SK-N-SH (cell line): ENCODE measurements at regions not wholly inside any gene's neighbourhood (a gene's known extent, or its start where the extent isn't known, plus 50 kb on each side); places are given as distances from the start of the nearest gene placed in this dataset.

ENCODE experiments used
- CTCF ChIA-PET: fragments of 300-600, 350-600 bp; formaldehyde crosslinking; extraction: SDS; loops from one replicate; lab custom pipeline; 2021; lab: Yijun Ruan, JAX
- POLR2A ChIA-PET: fragments of 350-600 bp; sonication (Branson Sonifier 250); formaldehyde crosslinking; extraction: SDS; loops from one replicate; lab custom pipeline; 2020; ENCODE audit warnings: antibody characterized with exemption, inconsistent platforms; lab: Yijun Ruan, JAX
- DNase-seq: peaks from one replicate; pipeline ENCODE4 v3.0.0; 2012
- H2AFZ ChIP-seq: fragments of 200-600 bp; sonication (generic); 2 replicates; pipeline ENCODE4 v1.8.1; 2016; ENCODE audit warnings: antibody characterized with exemption, mild to moderate bottlenecking, low read depth
- H3F3A ChIP-seq: fragments of 200-600 bp; sonication (generic); replicated peaks from 2 replicates; pipeline ENCODE3; 2016; ENCODE audit warnings: antibody characterized with exemption, mild to moderate bottlenecking; ENCODE audit not compliant: insufficient read depth
- H3K27ac ChIP-seq, 2 experiments: fragments of 200-500 bp in 1 of 2; fragments of 200-600 bp in 1 of 2; sonication (Bioruptor generic) in 1 of 2; sonication (generic), shearing (Covaris generic) in 1 of 2; 2 replicates each; pipeline versions ENCODE4 v1.5.1 to v1.6.1; 2014 to 2016; ENCODE audit warnings: low read depth in 2 of 2, inconsistent platforms in 1 of 2, low read length in 1 of 2, mild to moderate bottlenecking in 1 of 2, mixed read lengths in 1 of 2
- H3K27me3 ChIP-seq: fragments of 200-600 bp; sonication (generic), shearing (Covaris generic); 2 replicates; pipeline ENCODE4 v1.6.1; 2016; ENCODE audit warnings: mixed run types; ENCODE audit not compliant: insufficient read depth
- H3K36me3 ChIP-seq, 2 experiments: fragments of 200-500 bp in 1 of 2; fragments of 200-600 bp in 1 of 2; sonication (Bioruptor generic) in 1 of 2; sonication (generic) in 1 of 2; replicated peaks in 1 of 2; 2 replicates each; pipeline versions ENCODE3 to v1.5.1; 2014 to 2016; ENCODE audit warnings: low read length in 1 of 2, mild to moderate bottlenecking in 1 of 2; ENCODE audit not compliant: insufficient read depth in 2 of 2, control insufficient read depth in 1 of 2
- H3K4me1 ChIP-seq, 2 experiments: fragments of 200-500 bp in 1 of 2; fragments of 200-600 bp in 1 of 2; sonication (Bioruptor generic) in 1 of 2; sonication (generic), shearing (Covaris generic) in 1 of 2; 2 replicates each; pipeline versions ENCODE4 v1.5.1 to v1.6.1; 2014 to 2016; ENCODE audit warnings: low read depth in 1 of 2, low read length in 1 of 2, mixed run types in 1 of 2; ENCODE audit not compliant: insufficient read depth in 2 of 2, control insufficient read depth in 1 of 2
- H3K4me2 ChIP-seq: fragments of 200-600 bp; sonication (generic), shearing (Covaris generic); 2 replicates; pipeline ENCODE4 v1.6.1; 2017; ENCODE audit warnings: mixed run types
- H3K4me3 ChIP-seq, 2 experiments: fragments of 200-500 bp in 1 of 2; fragments of 200-600 bp in 1 of 2; sonication (Bioruptor generic) in 1 of 2; sonication (generic), shearing (Covaris generic) in 1 of 2; 2 replicates each; pipeline versions ENCODE4 v1.5.1 to v1.8.1; 2014 to 2016; ENCODE audit warnings: low read depth in 2 of 2, inconsistent platforms in 1 of 2, low read length in 1 of 2, mild to moderate bottlenecking in 1 of 2, mixed read lengths in 1 of 2, moderate library complexity in 1 of 2
- H3K79me2 ChIP-seq: fragments of 200-600 bp; sonication (generic); 2 replicates; pipeline ENCODE4 v1.8.1; 2017; ENCODE audit warnings: mild to moderate bottlenecking; ENCODE audit not compliant: insufficient read depth
- H3K9ac ChIP-seq: fragments of 200-600 bp; sonication (generic); 2 replicates; pipeline ENCODE4 v1.6.1; 2017; ENCODE audit warnings: mixed run types
- H3K9me2 ChIP-seq: fragments of 200-600 bp; sonication (generic); 2 replicates; pipeline ENCODE4 v1.6.1; 2017; ENCODE audit warnings: mixed run types
- H3K9me3 ChIP-seq: fragments of 200-600 bp; sonication (generic); 2 replicates; pipeline ENCODE4 v1.6.1; 2017; ENCODE audit warnings: mixed run types, mild to moderate bottlenecking, moderate library complexity
- H4K20me1 ChIP-seq: fragments of 200-600 bp; sonication (generic); 2 replicates; pipeline ENCODE4 v1.6.1; 2017; ENCODE audit warnings: mild to moderate bottlenecking, mixed run types; ENCODE audit not compliant: insufficient read depth
- EP300 ChIP-seq, 2 experiments: IDR thresholded peaks; 2 replicates each; pipeline versions ENCODE4 v1.4.0 to v1.6.1; 2012; ENCODE audit warnings: borderline replicate concordance in 1 of 2, low read depth in 1 of 2, low read length in 1 of 2
- FOXM1 ChIP-seq: IDR thresholded peaks from 2 replicates; pipeline ENCODE4 v1.4.0; 2012; ENCODE audit warnings: low read depth, mild to moderate bottlenecking
- GATA2 ChIP-seq: sonication (generic); formaldehyde crosslinking; IDR thresholded peaks from 2 replicates; pipeline ENCODE4 v1.5.0; 2020; ENCODE audit warnings: mild to moderate bottlenecking, missing genetic modification reagents
- JUND ChIP-seq: IDR thresholded peaks from 2 replicates; pipeline ENCODE4 v1.4.0; 2012
- MXI1 ChIP-seq: IDR thresholded peaks from 2 replicates; pipeline ENCODE4 v1.6.1; 2012; ENCODE audit warnings: mild to moderate bottlenecking, low read depth, low read length, improper control_type of control experiment
- NFIC ChIP-seq: IDR thresholded peaks from 2 replicates; pipeline ENCODE4 v1.4.0; 2012; ENCODE audit warnings: borderline replicate concordance
- NRF1 ChIP-seq: IDR thresholded peaks from 2 replicates; pipeline ENCODE4 v1.6.1; 2012; ENCODE audit warnings: low read depth, mild to moderate bottlenecking, low read length
- REST ChIP-seq: IDR thresholded peaks from 2 replicates; pipeline ENCODE4 v1.6.1; 2012; ENCODE audit warnings: mild to moderate bottlenecking, low read depth, low read length, moderate library complexity
- RFX5 ChIP-seq: IDR thresholded peaks from 2 replicates; pipeline ENCODE4 v1.6.1; 2012; ENCODE audit warnings: mild to moderate bottlenecking, improper control_type of control experiment, low read length
- RXRA ChIP-seq: IDR thresholded peaks from 2 replicates; pipeline ENCODE4 v1.4.0; 2012; ENCODE audit warnings: low read depth, mild to moderate bottlenecking, borderline replicate concordance
- SIN3A ChIP-seq: IDR thresholded peaks from 2 replicates; pipeline ENCODE4 v1.6.1; 2012; ENCODE audit warnings: low read depth, mild to moderate bottlenecking, low read length, moderate library complexity, borderline replicate concordance
- SMC3 ChIP-seq: IDR thresholded peaks from 2 replicates; pipeline ENCODE4 v1.6.1; 2012; ENCODE audit warnings: low read depth, low read length, improper control_type of control experiment
- TCF12 ChIP-seq: IDR thresholded peaks from 2 replicates; pipeline ENCODE4 v1.4.0; 2012
- TEAD4 ChIP-seq: IDR thresholded peaks from 2 replicates; pipeline ENCODE4 v1.4.0; 2012; ENCODE audit warnings: mild to moderate bottlenecking, borderline replicate concordance; ENCODE audit not compliant: insufficient read depth
- USF1 ChIP-seq: IDR thresholded peaks from 2 replicates; pipeline ENCODE4 v1.4.0; 2012; ENCODE audit warnings: low read depth, borderline replicate concordance
- USF2 ChIP-seq: fragments of 150-350 bp; IDR thresholded peaks from 2 replicates; pipeline ENCODE4 v1.6.1; 2017; ENCODE audit warnings: antibody characterized with exemption, low read length, low read depth, borderline replicate concordance
- ZBTB33 ChIP-seq: IDR thresholded peaks from 2 replicates; pipeline ENCODE4 v1.4.0; 2012; ENCODE audit warnings: low read depth, borderline replicate concordance
- WGBS: methylation state at CpG from one replicate; pipeline ENCODE4 v1.1.6; 2017; ENCODE audit warnings: low lambda C conversion rate; 5-methylcytosine and 5-hydroxymethylcytosine counted together

GRCh38 chr7:115868369-115868768 lies 162.2 kb downstream of the TFEC start:
- Histone ChIP-seq H3K4me1 (no peaks in the 10 kb centered on the region), H3K79me2 (no peaks in the 10 kb centered on the region), H3K27me3 (0 out of 2 replicates have a peak, but pooled peaks cover 4% of the 10 kb centered on the region), H3K9me3 (no peaks in the 10 kb centered on the region), H4K20me1 (no peaks in the 10 kb centered on the region), H2AFZ (no peak overlapping the region), H3K36me3 (no peaks in the 10 kb centered on the region), H3K27ac (no peak overlapping the region), H3K9ac (no peak overlapping the region)
- ChIA-PET POLR2A (no interaction called here), CTCF (no interaction called here)
- WGBS = 9% methylated on average over 4 of the region's 4 CpGs
- TF ChIP-seq NRF1 = no peak
- TF ChIP-seq EP300 (IDR thresholded peaks at IDR 0.05; ENCODE audit: borderline replicate concordance in 1 of 2, low read depth in 1 of 2, low read length in 1 of 2) = no peak
- no peak for TF ChIP-seq JUND
- TF ChIP-seq FOXM1 = no peak
- no peak for TF ChIP-seq RFX5
- TF ChIP-seq USF2 = no peak
- TF ChIP-seq TEAD4 = no peak
- no peak for TF ChIP-seq NFIC
- TF ChIP-seq REST = no peak
- TF ChIP-seq, all 33 proteins: peak for 0
- no peak for DNase-seq
- H3K4me2 ChIP-seq = no peak overlapping the region
- H3K9me2 ChIP-seq = no peaks in the 10 kb centered on the region
- no peak overlapping the region for H3K4me3 ChIP-seq
- no peaks in the 10 kb centered on the region for H3F3A ChIP-seq

GRCh38 chr7:115864082-115864481 lies 166.5 kb downstream of the TFEC start:
- no peaks in the 10 kb centered on the region for H3K36me3 ChIP-seq
- H3K9ac ChIP-seq = no peak overlapping the region
- ChIA-PET CTCF (no interaction called here), POLR2A (no interaction called here)
- no peak overlapping the region for H2AFZ ChIP-seq
- H4K20me1 ChIP-seq = no peaks in the 10 kb centered on the region
- no peaks in the 10 kb centered on the region for H3K79me2 ChIP-seq
- TF ChIP-seq USF1 (no peak), TCF12 (no peak), SMC3 (no peak), RXRA (no peak), GATA2 (CRISPR knock-in tag) (no peak), TEAD4 (no peak), RFX5 (no peak), JUND (no peak), ZBTB33 (no peak), SIN3A (no peak), MXI1 (no peak)
- under 1% methylated on average over 2 of the region's 2 CpGs for WGBS
- H3K9me2 ChIP-seq = no peaks in the 10 kb centered on the region
- H3K4me2 ChIP-seq = no peak overlapping the region
- H3K9me3 ChIP-seq = no peaks in the 10 kb centered on the region
- H3K27me3 ChIP-seq = no peaks in the 10 kb centered on the region
- no peak overlapping the region for H3K27ac ChIP-seq
- no peak for DNase-seq
- no peak overlapping the region for H3K4me3 ChIP-seq
- H3F3A ChIP-seq = no peaks in the 10 kb centered on the region
- H3K4me1 ChIP-seq = no peaks in the 10 kb centered on the region
